Ureter (tissue), 1 donor: ENCODE measurements at regions not wholly inside any gene's neighbourhood (a gene's known extent, or its start where the extent isn't known, plus 50 kb on each side); places are given as distances from the start of the nearest gene placed in this dataset.
"Not testable (repeated sequence)": the region's sequence is repeated elsewhere in the genome, so short reads cannot be mapped to it uniquely, and the experiment has no call there.

Source experiments
- DNase-seq: peaks from one replicate; pipeline ENCODE4 v3.0.0-alpha.2; 2020; ENCODE audit warnings: low spot score
- donor health status: DM: yes; HTN: yes; CAD: no.

DNA sequence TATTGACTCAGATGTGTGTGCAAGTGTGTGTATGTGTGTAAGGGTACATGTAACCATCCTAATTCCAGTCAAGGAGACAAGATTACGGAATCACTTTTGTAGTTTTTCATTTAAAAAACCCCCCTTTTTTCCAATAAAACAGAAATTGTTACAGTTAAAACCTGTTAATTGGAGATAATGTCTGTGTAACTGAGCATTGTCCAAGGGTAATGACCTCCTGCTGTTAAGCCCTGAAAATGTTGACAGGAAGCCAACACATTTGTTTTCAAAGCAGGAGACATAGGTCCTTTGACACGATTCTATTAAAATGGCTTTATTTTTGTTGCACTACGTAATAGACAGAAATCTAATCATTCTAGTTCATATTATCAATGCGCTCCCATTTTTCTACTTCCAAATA lies 457.3 kb upstream of the ARRDC3 start:
- DNase-seq, result no peak

DNA sequence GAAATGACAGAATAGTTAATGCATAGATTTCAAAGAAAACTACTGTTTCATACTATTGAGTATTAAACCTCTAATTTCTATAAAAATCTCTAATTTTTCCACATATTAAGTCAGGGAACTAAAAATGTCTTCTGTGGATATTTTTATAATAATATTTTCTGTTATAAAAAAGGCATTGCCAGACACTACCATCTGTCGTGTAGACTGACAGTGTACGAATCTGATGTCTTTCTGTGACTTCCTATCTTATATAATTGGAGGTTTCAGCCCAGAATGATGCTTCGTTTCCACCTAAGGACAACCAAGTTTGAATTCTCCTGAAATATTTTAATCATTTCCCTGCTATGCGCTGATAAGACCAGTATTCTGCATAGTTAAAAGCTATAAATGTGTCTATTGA lies 456.6 kb upstream of the ARRDC3 start:
- DNase-seq, result no peak

DNA sequence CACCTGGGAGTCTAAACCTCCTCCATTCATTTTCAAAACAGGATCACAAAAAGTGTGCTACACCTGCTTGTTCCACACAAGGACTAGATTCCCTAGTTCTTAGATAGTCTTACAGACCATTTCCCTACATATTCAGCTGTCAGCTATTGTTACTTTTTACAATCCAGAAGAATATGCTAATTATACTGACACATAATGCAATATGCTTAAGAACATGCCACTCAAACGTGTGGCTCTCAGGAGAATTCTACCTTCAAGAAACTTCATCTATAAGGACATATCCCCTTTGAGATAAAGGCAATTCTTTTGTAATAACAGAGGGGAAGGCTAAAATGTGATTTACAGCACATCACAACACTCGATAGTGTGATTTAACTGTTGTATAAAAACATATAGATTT lies 456.1 kb upstream of the ARRDC3 start:
- DNase-seq, result no peak

DNA sequence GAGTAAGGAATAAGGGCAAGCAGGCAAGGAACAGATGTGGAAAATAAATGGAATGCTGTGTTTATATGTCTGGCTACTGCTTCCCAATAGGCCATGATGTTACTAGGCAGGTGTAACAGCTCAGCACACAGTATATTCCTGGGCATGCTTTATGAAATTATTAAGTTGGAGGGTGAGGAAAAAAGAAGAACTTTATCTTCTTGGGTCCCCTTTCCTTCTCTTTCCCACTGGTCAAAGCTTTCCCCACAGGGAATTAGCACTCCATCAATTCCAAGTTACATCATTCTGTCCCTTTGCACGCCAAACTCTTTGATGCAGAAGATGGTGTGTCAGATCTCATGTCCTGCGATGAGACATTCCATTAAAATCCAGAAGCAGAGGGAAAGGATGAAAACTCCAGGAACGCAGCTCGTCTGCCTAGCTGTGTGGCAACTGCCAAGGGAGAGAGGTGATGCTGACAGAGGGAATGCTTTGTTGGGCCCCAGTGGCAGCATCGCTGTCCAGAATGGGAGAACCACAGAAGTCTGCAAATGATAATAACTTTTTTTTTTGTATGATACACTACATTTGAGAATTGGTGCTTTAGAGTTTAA lies 447.3 kb upstream of the ARRDC3 start:
- DNase-seq, result no peak

DNA sequence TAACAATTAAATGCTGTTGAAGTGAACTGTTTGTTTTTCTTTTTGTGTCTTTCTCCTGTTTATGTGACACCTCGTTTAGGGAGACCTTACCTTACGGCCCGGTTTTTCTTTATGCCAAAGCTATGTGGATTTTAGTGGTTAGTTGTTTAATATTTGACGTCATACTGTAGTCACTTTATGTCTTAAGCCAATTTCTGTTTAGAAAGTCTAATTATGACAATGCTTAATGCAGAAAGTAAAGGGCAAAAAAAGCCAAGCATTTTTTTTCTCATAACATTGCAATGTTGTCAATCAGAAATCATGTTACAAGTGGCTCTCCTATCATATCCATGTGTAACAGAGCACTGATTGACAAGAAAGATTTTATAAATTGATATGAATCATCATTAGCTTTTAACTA lies 442.5 kb upstream of the ARRDC3 start:
- no peak for DNase-seq

DNA sequence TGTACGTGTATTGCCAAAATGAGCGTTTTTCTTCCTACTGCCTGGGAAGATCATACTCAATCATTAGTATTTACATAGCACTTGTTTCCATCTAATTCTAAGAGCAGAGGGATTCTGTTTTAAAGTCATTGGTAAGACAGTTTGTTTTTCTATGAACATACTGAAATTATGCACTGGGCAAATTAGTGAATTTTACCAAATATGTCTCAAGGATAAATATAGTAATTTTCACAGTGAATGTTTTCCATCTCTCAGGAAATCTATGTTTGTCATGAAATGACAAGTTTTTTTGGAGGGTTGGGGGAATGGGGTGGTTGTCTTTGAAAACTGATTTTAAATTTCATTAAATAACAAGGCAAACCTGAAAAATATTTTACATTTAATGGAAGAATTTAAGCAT lies 441.3 kb upstream of the ARRDC3 start:
- no peak for DNase-seq

DNA sequence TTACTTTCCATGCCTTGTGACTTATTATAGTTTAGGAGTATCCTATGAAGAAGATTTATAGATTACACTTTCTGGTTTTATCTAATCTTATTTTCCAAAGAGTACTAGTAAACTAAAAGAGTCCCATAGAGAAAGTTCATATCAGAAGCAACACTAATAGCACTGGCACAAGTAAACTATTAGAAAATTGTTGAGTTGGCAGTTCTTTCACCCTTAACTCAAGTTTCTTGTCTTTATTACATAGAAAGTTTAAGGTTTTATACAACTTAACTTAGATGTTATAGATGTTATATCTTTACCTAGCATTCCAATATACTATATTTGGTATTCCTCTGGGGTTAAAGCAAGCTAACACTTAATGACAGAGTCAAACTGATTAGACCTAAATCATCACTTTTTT lies 437.8 kb upstream of the ARRDC3 start:
- no peak for DNase-seq

DNA sequence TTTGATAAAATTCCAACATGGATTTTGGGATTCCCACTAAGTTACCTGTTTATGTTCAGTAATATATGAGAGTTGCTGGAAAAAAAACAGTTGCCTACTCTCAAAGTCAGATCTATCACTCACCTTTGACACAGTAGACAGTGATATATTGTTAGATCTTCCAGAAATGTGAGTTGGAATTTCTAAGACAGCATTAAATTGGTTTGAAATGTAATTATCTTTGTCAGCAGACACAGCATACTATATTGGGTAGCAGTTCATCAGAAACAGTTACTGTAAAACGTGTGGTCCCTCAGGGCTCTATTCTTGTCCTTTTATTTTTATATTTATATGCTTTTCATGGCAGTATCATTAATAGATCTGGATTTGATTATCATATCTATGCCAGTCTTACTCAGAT lies 433.6 kb upstream of the ARRDC3 start:
- no peak for DNase-seq

DNA sequence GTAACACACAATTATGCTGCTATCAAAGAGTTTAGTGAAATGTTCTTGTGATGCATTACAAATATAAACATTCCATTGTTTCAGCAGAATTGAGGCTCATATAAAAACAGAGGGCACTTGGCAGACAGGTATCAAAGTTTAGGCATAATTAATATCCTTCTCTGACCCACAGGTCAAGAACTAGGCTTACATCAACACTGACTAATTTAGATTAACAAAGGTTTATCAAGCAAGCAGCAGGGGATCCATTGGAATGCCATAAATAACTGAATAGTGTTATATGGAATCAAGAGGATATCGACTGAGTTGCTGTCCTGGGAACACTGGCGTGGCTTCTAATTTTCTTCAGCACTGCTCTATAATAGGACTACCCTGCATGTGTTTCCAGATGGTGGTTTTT lies 414.5 kb upstream of the ARRDC3 start:
- DNase-seq, result no peak

DNA sequence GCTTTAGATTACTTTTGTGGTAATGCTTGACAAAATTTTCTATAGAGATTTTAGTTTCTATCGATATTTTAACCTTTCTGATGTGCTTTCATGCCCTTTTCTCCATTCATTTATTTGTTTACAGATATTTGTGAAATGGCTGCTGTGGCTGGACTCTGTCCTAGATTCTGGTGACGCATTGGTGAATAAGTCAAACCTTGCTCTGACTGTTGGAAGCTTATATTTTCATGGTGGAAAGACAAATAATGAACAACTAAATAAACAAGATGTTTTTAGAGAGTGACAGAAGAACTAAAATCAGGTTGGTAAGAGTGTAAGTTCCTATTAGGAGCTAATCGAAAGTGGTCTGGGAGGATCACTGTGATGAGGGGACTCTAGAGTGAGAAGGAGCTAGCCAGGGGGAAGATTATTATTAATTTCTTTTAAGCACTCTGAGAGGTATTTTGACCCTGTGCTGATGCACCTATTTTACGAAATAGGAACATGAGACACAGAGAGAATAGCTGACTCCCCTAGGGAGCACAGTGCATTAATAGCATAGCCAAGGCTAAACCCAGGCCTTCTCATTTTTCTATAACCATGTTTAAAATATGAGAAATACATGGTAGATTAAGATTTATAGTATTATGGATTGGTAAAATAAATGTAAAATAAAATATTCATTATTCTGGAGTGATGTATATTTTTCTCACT lies 411.9 kb upstream of the ARRDC3 start:
- no peak for DNase-seq

DNA sequence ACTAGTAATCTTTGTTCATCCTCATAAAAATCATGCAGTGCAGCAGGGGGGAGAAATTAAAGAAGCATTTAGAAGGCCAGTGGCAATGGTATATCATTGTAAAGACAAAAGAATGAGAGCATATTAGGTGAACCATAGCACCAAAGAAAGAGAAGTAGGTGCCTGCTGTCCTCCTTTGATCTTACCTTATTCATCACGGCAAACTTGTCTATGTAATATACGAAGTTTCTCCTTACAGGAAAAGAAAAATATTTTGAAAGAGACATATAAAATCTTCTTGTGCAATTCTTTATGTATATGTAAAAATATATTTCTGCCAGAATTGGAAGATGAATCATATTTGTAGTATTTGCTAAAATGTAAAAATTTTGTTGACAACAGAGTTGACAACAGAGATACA lies 411.3 kb upstream of the ARRDC3 start:
- DNase-seq, result no peak

DNA sequence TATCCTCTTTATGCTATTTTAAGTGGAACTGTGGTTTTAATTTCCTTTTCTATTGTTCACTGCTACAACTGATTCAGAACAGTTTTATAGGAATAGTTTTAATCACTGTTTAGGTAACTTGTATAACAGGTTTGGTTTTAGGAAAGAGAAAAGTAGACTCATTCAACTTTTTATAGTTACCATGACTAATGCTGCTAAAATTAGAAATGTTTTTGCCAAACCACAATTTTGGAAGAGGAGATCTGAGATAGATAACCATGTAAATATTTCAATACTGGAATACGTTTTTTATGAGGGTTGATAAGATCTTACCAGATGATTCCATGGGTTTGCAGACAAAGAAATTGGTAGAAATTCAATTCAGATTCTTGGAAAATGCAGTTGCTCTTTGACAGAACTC lies 404.6 kb upstream of the ARRDC3 start:
- no peak for DNase-seq

DNA sequence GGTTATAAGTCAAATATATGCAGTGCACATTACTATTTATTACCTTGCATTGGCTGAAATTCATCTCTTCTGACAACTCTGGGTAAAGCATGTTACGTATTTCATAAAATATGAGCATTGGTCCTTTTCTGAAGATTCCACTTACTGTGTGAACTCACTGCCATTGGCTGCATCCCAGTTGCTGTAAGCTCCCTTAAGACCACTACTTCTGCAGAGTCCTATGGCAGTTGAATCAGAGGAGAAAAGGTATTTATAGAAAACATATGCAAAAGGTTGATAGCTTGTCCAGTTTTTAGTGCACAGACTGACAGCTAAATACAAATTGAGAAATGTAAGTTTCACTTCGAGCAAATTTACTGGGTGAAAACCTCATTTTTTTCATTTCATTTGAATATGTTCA lies 394.6 kb upstream of the ARRDC3 start:
- no peak for DNase-seq

DNA sequence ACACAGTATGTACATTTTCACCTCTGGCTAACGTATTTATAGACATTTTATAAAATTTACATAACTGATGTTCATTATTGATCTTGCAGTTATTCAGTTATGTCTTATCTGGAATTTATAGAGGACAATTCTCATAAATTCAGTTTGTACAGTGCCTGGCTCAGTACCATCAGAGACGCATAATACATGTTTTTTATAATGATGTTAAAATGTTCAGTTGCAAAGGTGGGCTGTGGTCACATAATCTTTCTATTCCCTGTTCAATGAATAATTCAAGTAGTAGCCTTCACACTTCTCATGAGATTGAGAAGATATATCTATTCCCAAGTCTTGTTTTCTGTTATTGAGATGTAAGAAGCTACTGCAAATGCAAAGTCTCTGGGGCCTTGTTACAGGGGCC lies 393.1 kb upstream of the ARRDC3 start:
- no peak for DNase-seq

DNA sequence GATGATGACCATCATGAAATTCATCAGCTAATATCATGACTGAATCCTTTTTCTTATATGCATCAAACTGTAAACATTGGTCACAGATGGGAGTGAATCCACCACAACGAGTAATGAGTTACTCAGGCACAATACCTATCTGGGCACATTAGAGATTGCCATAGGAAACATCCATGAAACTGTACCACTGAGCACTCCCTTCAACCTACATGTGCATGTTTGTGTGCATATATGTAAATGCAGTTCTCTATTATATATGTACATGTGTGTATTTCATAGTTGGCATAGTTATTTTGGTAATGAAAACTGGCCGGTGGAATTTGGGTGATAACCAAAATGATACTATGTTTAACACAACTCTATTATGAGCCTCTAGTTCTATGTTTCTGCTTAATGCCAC lies 387.3 kb upstream of the ARRDC3 start:
- DNase-seq, result no peak

DNA sequence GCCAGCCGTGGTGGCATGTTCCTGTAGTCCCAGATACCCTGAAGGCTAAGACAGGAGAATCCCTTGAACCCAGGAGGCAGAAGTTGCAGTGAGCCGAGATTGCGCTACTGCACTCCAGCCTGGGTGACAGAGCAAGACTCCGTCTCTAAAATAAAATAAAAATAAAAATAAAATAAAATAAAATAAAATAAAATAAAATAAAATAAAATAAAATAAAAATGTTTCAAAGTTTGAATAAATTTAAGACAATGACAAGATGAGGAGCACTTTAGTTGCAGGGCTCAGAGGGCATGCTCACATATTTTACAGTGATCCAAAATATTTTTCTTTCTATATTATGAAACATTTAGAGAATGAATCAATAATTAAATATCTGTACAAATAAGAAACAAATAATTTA lies 374.3 kb upstream of the ARRDC3 start:
- not testable (repeated sequence) for DNase-seq

DNA sequence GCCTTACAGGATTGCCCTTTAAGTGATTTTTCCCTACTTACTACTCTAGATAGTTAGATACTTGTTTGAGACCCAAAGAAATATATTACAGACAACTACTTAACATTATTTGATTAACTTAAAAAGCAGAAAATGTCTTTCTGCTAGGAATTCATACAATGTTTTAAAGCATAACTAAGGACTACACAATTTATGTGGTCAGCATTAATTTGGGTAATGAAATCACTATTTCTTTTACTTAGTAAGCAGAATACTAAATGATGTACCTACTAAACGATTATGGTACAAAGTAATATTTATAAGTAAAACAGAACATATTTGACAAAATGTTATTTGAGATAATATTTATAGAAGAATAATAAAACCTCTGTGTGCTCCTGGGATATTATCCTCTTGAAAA lies 371.9 kb upstream of the ARRDC3 start:
- DNase-seq, result no peak

DNA sequence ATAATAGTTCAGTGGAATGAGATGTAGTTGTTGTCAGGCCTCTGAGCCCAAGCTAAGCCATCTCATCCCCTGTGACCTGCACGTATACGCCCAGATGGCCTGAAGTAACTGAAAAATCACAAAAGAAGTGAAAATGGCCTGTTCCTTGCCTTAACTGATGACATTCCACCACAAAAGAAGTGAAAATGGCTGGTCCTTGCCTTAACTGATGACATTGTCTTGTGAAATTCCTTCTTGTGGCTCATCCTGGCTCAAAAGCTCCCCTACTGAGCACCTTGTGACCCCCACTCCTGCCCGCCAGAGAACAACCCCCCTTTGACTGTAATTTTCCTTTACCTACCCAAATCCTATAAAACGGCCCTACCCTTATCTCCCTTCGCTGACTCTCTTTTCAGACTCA lies 361.4 kb upstream of the ARRDC3 start:
- not testable (repeated sequence) for DNase-seq

DNA sequence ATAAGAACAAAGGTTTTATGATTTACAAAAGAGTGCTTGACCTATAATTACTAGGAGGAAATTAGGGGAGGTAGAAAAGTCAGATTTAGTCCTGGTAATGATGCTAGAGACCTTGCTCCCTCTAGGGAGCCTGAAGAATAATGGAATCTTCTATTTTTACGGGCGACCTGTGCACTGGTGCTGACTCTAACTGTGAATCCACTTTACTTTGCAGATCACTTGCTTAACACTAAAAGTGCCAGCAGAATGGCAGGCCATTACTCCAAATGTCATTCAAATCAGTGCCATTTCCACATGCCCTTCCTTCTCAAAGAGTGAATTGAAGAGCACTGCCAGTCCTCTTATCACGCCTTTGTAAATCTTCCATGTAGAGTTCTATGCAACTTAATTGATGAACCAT lies 359.4 kb upstream of the ARRDC3 start:
- DNase-seq, result no peak

DNA sequence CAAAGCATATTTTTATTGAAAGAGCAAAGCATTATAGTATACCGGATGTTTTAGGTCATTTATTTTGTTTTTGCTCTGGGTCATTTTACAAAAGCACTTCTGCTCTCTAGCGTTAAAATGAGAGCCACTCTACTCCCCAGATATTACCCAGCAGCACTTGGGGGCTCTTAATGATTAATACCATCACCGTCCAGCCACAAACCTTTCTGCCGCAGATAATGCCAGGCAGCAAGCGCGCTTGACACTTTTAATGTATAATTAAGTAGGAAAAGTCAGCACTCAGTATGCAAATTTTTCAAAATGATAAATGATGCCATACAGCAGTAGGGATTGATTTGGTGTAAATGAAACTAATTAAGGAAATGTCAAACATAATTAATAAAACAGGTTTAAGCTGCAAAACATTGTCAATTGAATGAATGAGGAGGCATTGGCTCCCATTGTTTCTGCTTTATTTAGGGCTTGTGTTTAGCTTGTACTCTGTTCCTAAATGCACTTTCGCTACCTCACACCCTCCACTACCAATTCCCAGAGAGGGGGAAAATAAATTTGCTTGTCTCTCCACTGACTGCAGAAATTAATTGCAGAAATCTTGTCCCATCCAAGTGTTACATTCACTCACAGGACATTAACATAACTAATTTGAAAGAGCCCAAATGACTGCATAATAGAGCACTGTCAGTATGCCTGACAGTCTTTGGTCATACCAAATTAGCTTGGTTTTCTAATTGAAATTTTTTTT lies 358.8 kb upstream of the ARRDC3 start:
- DNase-seq, result no peak

DNA sequence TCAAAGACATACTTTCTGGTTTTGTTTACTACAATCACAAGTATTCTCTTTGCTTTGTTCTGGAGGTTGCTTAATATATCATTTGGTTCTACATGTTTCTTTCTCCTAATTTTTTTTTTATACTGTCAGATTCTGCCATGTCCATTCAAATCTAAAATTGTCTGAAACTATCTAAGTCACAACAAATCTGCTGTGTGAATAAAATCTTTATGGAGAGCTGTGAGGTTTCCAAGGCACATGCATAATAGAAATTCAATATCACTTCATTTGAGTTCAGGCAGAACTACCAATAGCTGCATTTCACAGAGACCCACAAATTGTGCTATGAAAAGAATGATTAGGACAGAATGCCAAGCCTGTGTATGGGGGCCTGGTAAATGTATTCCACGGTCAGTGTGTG lies 346.9 kb upstream of the ARRDC3 start:
- DNase-seq, result no peak

DNA sequence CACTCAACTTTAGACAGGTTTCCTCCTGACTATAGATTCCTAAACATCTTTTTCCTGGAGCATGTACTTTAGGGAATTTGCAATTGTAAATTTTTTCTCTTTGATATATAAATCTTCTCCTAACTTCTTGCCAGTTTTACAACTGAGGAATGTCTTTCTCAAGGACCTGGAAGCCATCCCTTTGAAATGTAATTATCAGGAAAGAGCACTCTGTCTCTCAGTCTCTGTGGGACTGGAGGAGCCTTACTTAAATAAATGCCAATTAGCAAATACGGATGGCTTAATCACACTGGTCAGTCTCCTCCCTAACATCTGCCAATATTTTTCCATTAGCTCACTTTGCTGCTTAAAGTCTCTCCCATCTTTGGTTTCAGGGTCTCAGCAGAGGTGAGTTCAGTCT lies 344.3 kb upstream of the ARRDC3 start:
- no peak for DNase-seq

DNA sequence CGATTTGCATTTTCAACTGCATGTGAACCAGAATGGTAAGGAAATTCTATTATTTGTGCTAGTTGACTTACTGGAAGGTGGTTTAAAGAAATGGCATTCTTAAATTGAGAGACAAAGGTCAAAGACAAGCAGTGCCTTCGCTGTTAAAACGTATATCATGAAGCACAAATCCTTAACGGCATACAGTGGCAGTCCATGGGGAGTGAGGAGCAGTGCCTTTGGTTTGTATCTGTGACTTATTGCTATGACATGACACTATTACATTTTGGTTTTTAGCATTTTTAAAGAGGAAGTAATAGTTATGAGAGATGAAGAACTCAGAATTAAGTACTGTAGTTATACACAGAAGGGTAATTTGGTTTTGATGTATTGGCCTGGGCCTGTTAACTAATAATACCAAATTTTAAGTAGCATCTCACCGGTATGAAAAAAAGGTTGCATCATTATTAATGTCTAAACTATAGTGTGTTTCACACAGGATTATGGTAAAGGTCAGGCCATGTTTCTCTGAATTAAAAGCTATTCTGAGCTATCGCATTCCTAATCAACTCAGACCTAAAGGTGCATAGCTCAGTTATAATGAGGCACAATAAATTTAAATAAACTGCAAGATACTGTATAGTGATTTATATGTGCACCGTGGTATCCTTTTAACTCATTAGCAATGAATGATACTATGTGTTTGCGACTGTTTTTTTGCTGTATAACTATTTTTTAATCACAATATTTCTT lies 339.8 kb upstream of the ARRDC3 start:
- no peak for DNase-seq
